Neural cell (in vitro differentiated cells): ENCODE measurements at regions not wholly inside any gene's neighbourhood (a gene's known extent, or its start where the extent isn't known, plus 50 kb on each side); places are given as distances from the start of the nearest gene placed in this dataset.

Experiments used
- CTCF ChIP-seq: fragments of 450-650 bp; IDR thresholded peaks from 2 replicates; pipeline ENCODE4 v1.5.1; 2014; ENCODE audit warnings: antibody characterized with exemption, mild to moderate bottlenecking, moderate library complexity; ENCODE audit not compliant: poor library complexity, severe bottlenecking
- EP300 ChIP-seq: fragments of 450-650 bp; conservative IDR thresholded peaks from 2 replicates; pipeline ENCODE4 v1.6.1; 2014; ENCODE audit warnings: antibody characterized with exemption, mild to moderate bottlenecking, moderate library complexity; ENCODE audit not compliant: poor library complexity, severe bottlenecking
- EZH2 ChIP-seq: fragments of 200-600, 300-800 bp; shearing (Covaris generic), sonication (generic); IDR thresholded peaks from 2 replicates; pipeline ENCODE4 v1.6.1; 2014; ENCODE audit warnings: antibody characterized with exemption, low read length, borderline replicate concordance, mild to moderate bottlenecking; ENCODE audit not compliant: insufficient read depth, poor library complexity, severe bottlenecking
- MXI1 ChIP-seq: fragments of 450-650 bp; conservative IDR thresholded peaks from 2 replicates; pipeline ENCODE4 v1.6.1; 2014; ENCODE audit warnings: antibody characterized with exemption, mild to moderate bottlenecking; ENCODE audit not compliant: poor library complexity, severe bottlenecking
- POLR2AphosphoS5 ChIP-seq: IDR thresholded peaks from 2 replicates; pipeline ENCODE4 v1.6.1; 2012
- RAD21 ChIP-seq: fragments of 450-650 bp; conservative IDR thresholded peaks from 2 replicates; pipeline ENCODE4 v1.6.1; 2014; ENCODE audit warnings: antibody characterized with exemption, mild to moderate bottlenecking, moderate library complexity
- SMC3 ChIP-seq: fragments of 450-650 bp; conservative IDR thresholded peaks from 2 replicates; pipeline ENCODE4 v1.6.1; 2014; ENCODE audit warnings: antibody characterized with exemption, mild to moderate bottlenecking, moderate library complexity; ENCODE audit not compliant: poor library complexity
- TAF1 ChIP-seq: IDR thresholded peaks from 2 replicates; pipeline ENCODE4 v1.6.1; 2012; ENCODE audit warnings: low read depth
- TF ChIP-seq, protein P1 (sequence below): IDR thresholded peaks from 2 replicates; pipeline ENCODE4 v1.6.1; 2012; ENCODE audit warnings: borderline replicate concordance

- TF ChIP-seq CTCF (no peak), RAD21 (no peak), EP300 (no peak), POLR2AphosphoS5 (no peak), TAF1 (no peak), EZH2 (no peak), SMC3 (no peak), MXI1 (no peak)
- TF ChIP-seq, protein P1, sequence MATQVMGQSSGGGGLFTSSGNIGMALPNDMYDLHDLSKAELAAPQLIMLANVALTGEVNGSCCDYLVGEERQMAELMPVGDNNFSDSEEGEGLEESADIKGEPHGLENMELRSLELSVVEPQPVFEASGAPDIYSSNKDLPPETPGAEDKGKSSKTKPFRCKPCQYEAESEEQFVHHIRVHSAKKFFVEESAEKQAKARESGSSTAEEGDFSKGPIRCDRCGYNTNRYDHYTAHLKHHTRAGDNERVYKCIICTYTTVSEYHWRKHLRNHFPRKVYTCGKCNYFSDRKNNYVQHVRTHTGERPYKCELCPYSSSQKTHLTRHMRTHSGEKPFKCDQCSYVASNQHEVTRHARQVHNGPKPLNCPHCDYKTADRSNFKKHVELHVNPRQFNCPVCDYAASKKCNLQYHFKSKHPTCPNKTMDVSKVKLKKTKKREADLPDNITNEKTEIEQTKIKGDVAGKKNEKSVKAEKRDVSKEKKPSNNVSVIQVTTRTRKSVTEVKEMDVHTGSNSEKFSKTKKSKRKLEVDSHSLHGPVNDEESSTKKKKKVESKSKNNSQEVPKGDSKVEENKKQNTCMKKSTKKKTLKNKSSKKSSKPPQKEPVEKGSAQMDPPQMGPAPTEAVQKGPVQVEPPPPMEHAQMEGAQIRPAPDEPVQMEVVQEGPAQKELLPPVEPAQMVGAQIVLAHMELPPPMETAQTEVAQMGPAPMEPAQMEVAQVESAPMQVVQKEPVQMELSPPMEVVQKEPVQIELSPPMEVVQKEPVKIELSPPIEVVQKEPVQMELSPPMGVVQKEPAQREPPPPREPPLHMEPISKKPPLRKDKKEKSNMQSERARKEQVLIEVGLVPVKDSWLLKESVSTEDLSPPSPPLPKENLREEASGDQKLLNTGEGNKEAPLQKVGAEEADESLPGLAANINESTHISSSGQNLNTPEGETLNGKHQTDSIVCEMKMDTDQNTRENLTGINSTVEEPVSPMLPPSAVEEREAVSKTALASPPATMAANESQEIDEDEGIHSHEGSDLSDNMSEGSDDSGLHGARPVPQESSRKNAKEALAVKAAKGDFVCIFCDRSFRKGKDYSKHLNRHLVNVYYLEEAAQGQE = no peak
Observed at GRCh38 chr5:68534131-68534940, 318.8 kb downstream of the PIK3R1 start.
